ENCODE measurements at regions not wholly inside any gene's neighbourhood (a gene's known extent, or its start where the extent isn't known, plus 50 kb on each side); places are given as distances from the start of the nearest gene placed in this dataset.

- TF ChIP-seq TSHZ2 (CRISPR knock-in tag; IDR thresholded peaks at IDR 0.05) (no peak), CSRNP3 (CRISPR knock-in tag; IDR thresholded peaks at IDR 0.05) (no peak), POU6F1 (CRISPR knock-in tag; IDR thresholded peaks at IDR 0.05; ENCODE audit: borderline replicate concordance, low read depth) (no peak), ZFP3 (CRISPR knock-in tag; IDR thresholded peaks at IDR 0.05) (no peak), PATZ1 (CRISPR knock-in tag; IDR thresholded peaks at IDR 0.05; ENCODE audit: borderline replicate concordance) (no peak), CREB5 (CRISPR knock-in tag; IDR thresholded peaks at IDR 0.05; ENCODE audit: low read depth) (no peak), ZFP30 (CRISPR knock-in tag; IDR thresholded peaks at IDR 0.05) (no peak), PPARA (CRISPR knock-in tag; IDR thresholded peaks at IDR 0.05; ENCODE audit: borderline replicate concordance) (no peak), BACH2 (CRISPR knock-in tag; IDR thresholded peaks at IDR 0.05; ENCODE audit: borderline replicate concordance) (no peak), TCF4 (CRISPR knock-in tag; IDR thresholded peaks at IDR 0.05; ENCODE audit: borderline replicate concordance) (no peak)
These were observed 207.9 kb downstream of the ARL4A start for GRCh38 chr7:12895296-12895695.

Measured in SK-N-SH treated with all-trans-retinoic acid at 6 μM for 48 hours (cell line).